ENCODE measurements at regions not wholly inside any gene's neighbourhood (a gene's known extent, or its start where the extent isn't known, plus 50 kb on each side); places are given as distances from the start of the nearest gene placed in this dataset.

- no peaks in the 10 kb centered on the region for H3K27me3 ChIP-seq
- TF ChIP-seq, protein P1, sequence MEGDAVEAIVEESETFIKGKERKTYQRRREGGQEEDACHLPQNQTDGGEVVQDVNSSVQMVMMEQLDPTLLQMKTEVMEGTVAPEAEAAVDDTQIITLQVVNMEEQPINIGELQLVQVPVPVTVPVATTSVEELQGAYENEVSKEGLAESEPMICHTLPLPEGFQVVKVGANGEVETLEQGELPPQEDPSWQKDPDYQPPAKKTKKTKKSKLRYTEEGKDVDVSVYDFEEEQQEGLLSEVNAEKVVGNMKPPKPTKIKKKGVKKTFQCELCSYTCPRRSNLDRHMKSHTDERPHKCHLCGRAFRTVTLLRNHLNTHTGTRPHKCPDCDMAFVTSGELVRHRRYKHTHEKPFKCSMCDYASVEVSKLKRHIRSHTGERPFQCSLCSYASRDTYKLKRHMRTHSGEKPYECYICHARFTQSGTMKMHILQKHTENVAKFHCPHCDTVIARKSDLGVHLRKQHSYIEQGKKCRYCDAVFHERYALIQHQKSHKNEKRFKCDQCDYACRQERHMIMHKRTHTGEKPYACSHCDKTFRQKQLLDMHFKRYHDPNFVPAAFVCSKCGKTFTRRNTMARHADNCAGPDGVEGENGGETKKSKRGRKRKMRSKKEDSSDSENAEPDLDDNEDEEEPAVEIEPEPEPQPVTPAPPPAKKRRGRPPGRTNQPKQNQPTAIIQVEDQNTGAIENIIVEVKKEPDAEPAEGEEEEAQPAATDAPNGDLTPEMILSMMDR (IDR thresholded peaks at IDR 0.05) = no peak
- TF ChIP-seq POLR2AphosphoS5 (IDR thresholded peaks at IDR 0.05) (no peak), POLR2A (IDR thresholded peaks at IDR 0.05) (no peak), EP300 (IDR thresholded peaks at IDR 0.05) (no peak)
- no peak for DNase-seq
- H3K36me3 ChIP-seq = no peaks in the 10 kb centered on the region
- peaks cover 0 to 3% (median 0%) of the 10 kb centered on the region in 4 donors for H3K4me1 ChIP-seq
- intact Hi-C loops (cut with DNase I) = no loop called here
- no peaks in the 10 kb centered on the region for H3K9me3 ChIP-seq
- H3K27ac ChIP-seq = peak overlapping the region; percentile 27 to 49 (median 36)
- WGBS, 2 donors = 64 to 77% methylated on average over 9 of the region's 9 CpGs
- H3K4me3 ChIP-seq = no peak overlapping the region
Measured at GRCh38 chr15:95287720-95288103, 1042.8 kb upstream of the NR2F2 start.

DNA sequence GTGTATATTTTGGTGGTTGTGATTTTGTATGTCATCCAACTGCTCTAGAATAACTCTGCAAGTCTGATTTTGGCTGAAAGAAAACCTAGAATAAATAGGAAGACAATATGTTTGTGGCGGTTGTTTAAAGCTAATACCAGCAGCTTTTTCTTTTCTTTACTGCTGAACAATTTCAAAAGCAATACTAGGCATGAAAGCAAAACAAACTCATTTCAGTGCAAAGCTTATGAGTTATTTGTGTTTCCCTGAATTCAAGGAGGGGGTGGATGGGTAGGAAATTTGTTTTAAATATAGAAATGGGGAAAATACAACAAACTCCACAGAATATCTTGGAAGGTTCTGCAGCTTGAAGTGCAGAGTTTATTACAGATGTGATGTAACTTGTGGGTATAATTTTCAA lies 1041.9 kb upstream of the NR2F2 start:
- TF ChIP-seq, protein P1 (IDR thresholded peaks at IDR 0.05) = no peak
- no peak for TF ChIP-seq POLR2A (IDR thresholded peaks at IDR 0.05)
- TF ChIP-seq EP300 (IDR thresholded peaks at IDR 0.05) = no peak
- no peak for TF ChIP-seq POLR2AphosphoS5 (IDR thresholded peaks at IDR 0.05)
- WGBS, 2 donors = 68 to 78% methylated on average over 1 of the region's 1 CpG
- Histone ChIP-seq H3K4me3 (no peak overlapping the region), H3K4me1 (peaks cover 0 to 3% (median 0%) of the 10 kb centered on the region in 4 donors), H3K36me3 (no peaks in the 10 kb centered on the region), H3K27ac (peak overlapping the region in 1 of 4 donors; percentile 40), H3K27me3 (no peaks in the 10 kb centered on the region), H3K9me3 (no peaks in the 10 kb centered on the region)
- no peak for DNase-seq
- intact Hi-C loops (cut with DNase I) = no loop called here

DNA sequence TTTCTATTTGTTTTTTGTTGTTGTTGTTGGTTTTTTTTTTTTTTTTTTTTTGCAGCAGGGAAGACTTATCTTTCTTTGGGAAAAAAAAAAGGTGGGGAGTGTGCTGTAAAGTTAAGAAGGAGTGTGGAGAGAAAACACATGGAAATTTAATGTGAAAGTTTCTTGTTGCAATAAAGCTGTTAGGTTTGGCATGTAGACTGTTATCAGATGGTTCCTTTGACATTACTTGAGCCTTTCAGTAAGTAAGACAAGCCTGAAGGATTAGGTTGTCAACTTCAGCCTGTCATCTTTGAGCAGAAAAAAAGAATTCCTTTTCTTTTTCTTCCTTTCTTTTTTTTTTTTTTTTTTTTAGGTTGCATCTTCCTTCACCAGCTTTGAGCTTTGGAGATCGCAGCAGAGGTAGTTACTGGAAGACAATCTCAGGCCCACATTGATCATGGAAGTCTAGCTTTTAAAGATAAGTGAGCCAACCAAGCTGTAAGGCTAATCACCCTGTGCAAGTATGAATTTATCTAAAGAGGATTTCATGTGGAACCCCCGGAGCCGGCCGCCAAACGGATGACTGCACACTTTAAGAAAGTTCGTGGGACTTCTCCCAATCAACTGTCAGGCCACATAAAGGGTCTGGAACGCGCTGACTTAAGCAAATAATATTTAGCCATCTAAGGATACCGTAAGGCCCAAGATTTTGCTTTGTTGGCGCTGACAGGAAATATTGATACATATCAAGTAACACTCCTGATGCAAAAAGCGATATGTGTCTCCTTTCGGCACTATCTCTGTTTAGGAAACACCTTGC lies 1040.1 kb upstream of the NR2F2 start:
- H3K36me3 ChIP-seq = no peaks in the 10 kb centered on the region
- no peaks in the 10 kb centered on the region for H3K27me3 ChIP-seq
- H3K4me3 ChIP-seq = no peak overlapping the region
- 76 to 88% methylated on average over 12 of the region's 12 CpGs for WGBS, 2 donors
- no peak for DNase-seq
- peaks cover 0 to 6% (median 1%) of the 10 kb centered on the region in 4 donors for H3K4me1 ChIP-seq
- intact Hi-C loops (cut with DNase I) = loop anchor here (5.0 kb wide), 1 partner anchor 878 kb away; no protein-coding TSS in a partner anchor
- H3K9me3 ChIP-seq = no peaks in the 10 kb centered on the region
- peak overlapping the region in 1 of 4 donors; percentile 2 for H3K27ac ChIP-seq
- TF ChIP-seq, protein P1 (IDR thresholded peaks at IDR 0.05) = no peak
- TF ChIP-seq POLR2AphosphoS5 (IDR thresholded peaks at IDR 0.05) (no peak), POLR2A (IDR thresholded peaks at IDR 0.05) (no peak), EP300 (IDR thresholded peaks at IDR 0.05) (no peak)

GRCh38 chr15:95291898-95292472 lies 1038.5 kb upstream of the NR2F2 start:
- Histone ChIP-seq H3K9me3 (no peaks in the 10 kb centered on the region), H3K4me1 (peaks cover 0 to 18% (median 15%) of the 10 kb centered on the region in 4 donors), H3K27ac (no peak overlapping the region), H3K4me3 (no peak overlapping the region), H3K36me3 (no peaks in the 10 kb centered on the region), H3K27me3 (no peaks in the 10 kb centered on the region)
- no peak for DNase-seq
- intact Hi-C loops (cut with DNase I) = loop anchor here (2.0 to 5.0 kb wide), 2 partner anchors 33 to 880 kb away; no protein-coding TSS in a partner anchor
- WGBS, 2 donors = 15 to 44% methylated on average over 3 of the region's 3 CpGs
- TF ChIP-seq, protein P1 (IDR thresholded peaks at IDR 0.05) = peak in 3 of 4 experiments; percentile 42 to 65 (median 62)
- no peak for TF ChIP-seq POLR2AphosphoS5 (IDR thresholded peaks at IDR 0.05)
